ENCODE measurements at regions not wholly inside any gene's neighbourhood (a gene's known extent, or its start where the extent isn't known, plus 50 kb on each side); places are given as distances from the start of the nearest gene placed in this dataset.

GRCh38 chr7:68754414-68754813, 843.9 kb upstream of the AUTS2 start:
- TF ChIP-seq EZH2 (IDR thresholded peaks at IDR 0.05; ENCODE audit: low read length, missing control alignments) (no peak), CTCF (conservative IDR thresholded peaks at IDR 0.05 in 1 of 2, IDR thresholded peaks at IDR 0.05 in 1 of 2; ENCODE audit: low read depth in 1 of 2, low read length in 2 of 2) (no peak)
- H3K9ac ChIP-seq (ENCODE audit: insufficient read depth, low read length), result no peak overlapping the region
- no peak for DNase-seq (ENCODE audit: low read depth in 2 of 2)
- no peak overlapping the region for H2AFZ ChIP-seq (ENCODE audit: low read length)
- no peaks in the 10 kb centered on the region for H3K36me3 ChIP-seq (ENCODE audit: control insufficient read depth, insufficient read depth, low read length)
- no peaks in the 10 kb centered on the region for H3K27me3 ChIP-seq (ENCODE audit: control insufficient read depth, insufficient read depth, low read length)
- no peaks in the 10 kb centered on the region for H4K20me1 ChIP-seq (ENCODE audit: control insufficient read depth, extremely low read depth, insufficient read depth, low read length)
- H3K79me2 ChIP-seq (ENCODE audit: control insufficient read depth, insufficient read depth, low read length), result no peaks in the 10 kb centered on the region
- H3K9me3 ChIP-seq (ENCODE audit: control insufficient read depth, insufficient read depth, low read depth, low read length), result no peaks in the 10 kb centered on the region
- H3K4me3 ChIP-seq (replicated peaks in 1 of 4; ENCODE audit: control extremely low read depth in 1 of 4, insufficient read depth in 1 of 4, low read depth in 3 of 4, low read length in 4 of 4), result no peak overlapping the region
- no peaks in the 10 kb centered on the region for H3K4me1 ChIP-seq (ENCODE audit: control insufficient read depth, extremely low read depth, insufficient read depth, low read length)
- H3K27ac ChIP-seq (ENCODE audit: insufficient read depth, low read length), result no peak overlapping the region
- no peak overlapping the region for H3K4me2 ChIP-seq (ENCODE audit: extremely low read depth, insufficient read depth, low read length)

GRCh38 chr7:68756986-68757495, 841.2 kb upstream of the AUTS2 start:
- H3K4me2 ChIP-seq (ENCODE audit: extremely low read depth, insufficient read depth, low read length), result no peak overlapping the region
- H3K27me3 ChIP-seq (ENCODE audit: control insufficient read depth, insufficient read depth, low read length), result no peaks in the 10 kb centered on the region
- no peak overlapping the region for H3K9ac ChIP-seq (ENCODE audit: insufficient read depth, low read length)
- no peak for DNase-seq (ENCODE audit: low read depth in 2 of 2)
- no peak overlapping the region for H2AFZ ChIP-seq (ENCODE audit: low read length)
- no peaks in the 10 kb centered on the region for H3K36me3 ChIP-seq (ENCODE audit: control insufficient read depth, insufficient read depth, low read length)
- no peak overlapping the region for H3K4me3 ChIP-seq (replicated peaks in 1 of 4; ENCODE audit: control extremely low read depth in 1 of 4, insufficient read depth in 1 of 4, low read depth in 3 of 4, low read length in 4 of 4)
- H3K79me2 ChIP-seq (ENCODE audit: control insufficient read depth, insufficient read depth, low read length), result no peaks in the 10 kb centered on the region
- H3K9me3 ChIP-seq (ENCODE audit: control insufficient read depth, insufficient read depth, low read depth, low read length), result no peaks in the 10 kb centered on the region
- no peaks in the 10 kb centered on the region for H4K20me1 ChIP-seq (ENCODE audit: control insufficient read depth, extremely low read depth, insufficient read depth, low read length)
- no peak overlapping the region for H3K27ac ChIP-seq (ENCODE audit: insufficient read depth, low read length)
- no peaks in the 10 kb centered on the region for H3K4me1 ChIP-seq (ENCODE audit: control insufficient read depth, extremely low read depth, insufficient read depth, low read length)
- TF ChIP-seq EZH2 (IDR thresholded peaks at IDR 0.05; ENCODE audit: low read length, missing control alignments), result no peak
- TF ChIP-seq CTCF (conservative IDR thresholded peaks at IDR 0.05 in 1 of 2, IDR thresholded peaks at IDR 0.05 in 1 of 2; ENCODE audit: low read depth in 1 of 2, low read length in 2 of 2), result no peak

- Histone ChIP-seq H3K9me3 (ENCODE audit: control insufficient read depth, insufficient read depth, low read depth, low read length) (no peaks in the 10 kb centered on the region), H4K20me1 (ENCODE audit: control insufficient read depth, extremely low read depth, insufficient read depth, low read length) (no peaks in the 10 kb centered on the region), H3K79me2 (ENCODE audit: control insufficient read depth, insufficient read depth, low read length) (no peaks in the 10 kb centered on the region), H3K36me3 (ENCODE audit: control insufficient read depth, insufficient read depth, low read length) (no peaks in the 10 kb centered on the region), H3K9ac (ENCODE audit: insufficient read depth, low read length) (no peak overlapping the region), H3K4me3 (replicated peaks in 1 of 4; ENCODE audit: control extremely low read depth in 1 of 4, insufficient read depth in 1 of 4, low read depth in 3 of 4, low read length in 4 of 4) (no peak overlapping the region), H3K27ac (ENCODE audit: insufficient read depth, low read length) (no peak overlapping the region), H2AFZ (ENCODE audit: low read length) (no peak overlapping the region), H3K4me1 (ENCODE audit: control insufficient read depth, extremely low read depth, insufficient read depth, low read length) (no peaks in the 10 kb centered on the region), H3K27me3 (ENCODE audit: control insufficient read depth, insufficient read depth, low read length) (no peaks in the 10 kb centered on the region), H3K4me2 (ENCODE audit: extremely low read depth, insufficient read depth, low read length) (no peak overlapping the region)
- peak in 1 of 2 donors; percentile 41 for DNase-seq (ENCODE audit: low read depth in 2 of 2)
- no peak for TF ChIP-seq EZH2 (IDR thresholded peaks at IDR 0.05; ENCODE audit: low read length, missing control alignments)
- no peak for TF ChIP-seq CTCF (conservative IDR thresholded peaks at IDR 0.05 in 1 of 2, IDR thresholded peaks at IDR 0.05 in 1 of 2; ENCODE audit: low read depth in 1 of 2, low read length in 2 of 2)
Observed at GRCh38 chr7:68760556-68760955, 837.7 kb upstream of the AUTS2 start.

All from fibroblast of lung (primary cell).